Thoracic aorta (tissue), 2 donors: ENCODE measurements at regions not wholly inside any gene's neighbourhood (a gene's known extent, or its start where the extent isn't known, plus 50 kb on each side); places are given as distances from the start of the nearest gene placed in this dataset.

Experiments
- ATAC-seq: fragments of 150-250 bp; one replicate; pipeline ENCODE4 v1.8.0; 2017; ENCODE audit warnings: low read depth; ENCODE audit not compliant: insufficient number of reproducible peaks, low FRiP score
- DNase-seq: peaks from one replicate; pipeline ENCODE4 v3.0.0-alpha.2; 2020; ENCODE audit warnings: low spot score
- H3K27ac ChIP-seq, 2 donors: fragments of 200-600 bp; sonication (generic); 1 replicate in 1 of 2; 2 replicates in 1 of 2; pipeline ENCODE4 v1.5.1; 2016; ENCODE audit warnings: mild to moderate bottlenecking in 2 of 2, moderate library complexity in 2 of 2
- H3K27me3 ChIP-seq: fragments of 200-600 bp; sonication (generic); replicated peaks from 2 replicates; pipeline ENCODE4 v1.6.0; 2016; ENCODE audit warnings: mild to moderate bottlenecking; ENCODE audit not compliant: insufficient read depth
- H3K36me3 ChIP-seq: fragments of 200-600 bp; sonication (generic); one replicate; pipeline ENCODE4 v1.5.1; 2016
- H3K4me1 ChIP-seq, 2 donors: fragments of 200-600 bp; sonication (generic); 1 replicate in 1 of 2; 2 replicates in 1 of 2; pipeline versions ENCODE4 v1.5.1 to v1.6.0; 2016; ENCODE audit warnings: low read depth in 2 of 2, mild to moderate bottlenecking in 1 of 2; ENCODE audit not compliant: control insufficient read depth in 1 of 2
- H3K4me3 ChIP-seq: fragments of 200-600 bp; sonication (generic); 2 replicates; pipeline ENCODE4 v1.5.1; 2016; ENCODE audit warnings: mild to moderate bottlenecking
- H3K9me3 ChIP-seq: fragments of 200-600 bp; sonication (generic); 2 replicates; pipeline ENCODE4 v1.5.1; 2016
- CTCF ChIP-seq: fragments of 200-600 bp; sonication (generic); IDR thresholded peaks from one replicate; pipeline ENCODE4 v1.5.1; 2019; ENCODE audit warnings: antibody characterized with exemption

GRCh38 chr10:130998642-130999041, 312.9 kb downstream of the TCERG1L start:
- TF ChIP-seq CTCF: no peak
- Histone ChIP-seq H3K36me3 (no peaks in the 10 kb centered on the region), H3K9me3 (no peaks in the 10 kb centered on the region), H3K4me3 (no peak overlapping the region), H3K27me3 (no peaks in the 10 kb centered on the region), H3K27ac (no peak overlapping the region), H3K4me1 (no peaks in the 10 kb centered on the region)
- ATAC-seq (no peak), DNase-seq (no peak)

DNA sequence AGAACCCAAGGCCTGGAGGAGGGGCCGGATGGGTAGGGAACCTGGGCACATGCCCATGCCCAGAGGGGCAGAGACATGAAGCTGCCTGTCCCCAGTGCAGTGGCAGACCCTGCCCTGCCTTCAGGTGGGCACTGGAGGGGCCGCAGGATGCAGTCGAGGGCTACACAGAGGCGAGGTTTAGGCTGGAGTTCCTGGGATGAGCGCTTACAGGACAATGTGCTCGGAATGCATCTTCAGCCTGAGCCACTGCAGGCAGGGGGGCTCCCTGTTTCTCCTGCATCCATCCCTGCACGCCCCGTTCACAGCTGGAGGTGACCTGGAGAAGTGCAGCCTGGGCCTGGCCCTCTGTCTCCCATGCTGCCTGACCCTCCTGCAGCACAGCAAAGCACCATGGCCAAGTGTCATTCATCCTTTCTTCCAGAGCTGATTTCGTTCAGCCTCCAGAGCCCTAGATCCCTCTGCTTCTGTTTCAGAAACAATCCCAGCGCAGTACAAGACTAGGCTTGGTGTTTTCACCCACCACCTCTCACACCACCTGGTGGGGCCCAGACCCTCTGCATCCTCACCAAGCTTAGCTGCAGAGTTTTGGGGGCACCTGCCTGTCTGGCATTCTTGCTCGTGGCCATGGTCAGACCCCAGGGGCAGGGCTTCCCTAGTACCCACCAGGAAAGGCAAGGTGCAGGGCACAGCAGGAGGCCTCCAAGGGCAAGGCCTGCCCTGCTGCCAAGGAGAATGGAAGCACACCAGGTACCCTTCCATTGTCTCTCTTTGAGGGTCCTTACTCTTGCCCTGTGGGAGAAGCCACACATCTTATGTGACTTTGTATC, 311.9 kb downstream of the TCERG1L start:
- H3K36me3 ChIP-seq: no peaks in the 10 kb centered on the region
- ATAC-seq (no peak), DNase-seq (no peak)
- no peak overlapping the region for H3K27ac ChIP-seq
- H3K4me1 ChIP-seq: no peaks in the 10 kb centered on the region
- H3K4me3 ChIP-seq: no peak overlapping the region
- no peaks in the 10 kb centered on the region for H3K9me3 ChIP-seq
- no peaks in the 10 kb centered on the region for H3K27me3 ChIP-seq
- TF ChIP-seq CTCF: no peak

GRCh38 chr10:131000244-131000643, 311.3 kb downstream of the TCERG1L start:
- no peaks in the 10 kb centered on the region for H3K36me3 ChIP-seq
- TF ChIP-seq CTCF: no peak
- no peak overlapping the region for H3K4me3 ChIP-seq
- H3K27me3 ChIP-seq: no peaks in the 10 kb centered on the region
- no peaks in the 10 kb centered on the region for H3K9me3 ChIP-seq
- no peak for DNase-seq
- no peak for ATAC-seq
- no peaks in the 10 kb centered on the region for H3K4me1 ChIP-seq
- no peak overlapping the region for H3K27ac ChIP-seq

DNA sequence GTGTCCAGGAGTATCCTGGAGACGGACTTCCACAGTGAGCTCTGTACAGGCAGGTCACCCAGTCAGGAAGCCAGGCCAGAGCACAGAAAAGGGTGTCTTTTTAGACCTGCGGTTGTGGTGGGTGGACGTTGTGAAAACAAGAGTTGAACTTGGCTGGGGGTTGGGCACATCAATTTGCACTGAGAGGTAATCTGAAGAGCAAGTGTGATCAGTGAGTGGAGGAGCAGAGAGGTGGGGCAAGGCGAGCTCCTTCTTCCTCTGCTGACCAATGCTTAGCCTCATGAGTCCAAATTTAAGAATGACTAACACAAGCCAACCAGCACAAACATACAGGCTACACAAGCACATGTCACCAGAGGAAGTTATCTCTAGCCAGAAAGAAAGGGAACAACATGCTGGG, 310.8 kb downstream of the TCERG1L start:
- TF ChIP-seq CTCF: no peak
- ATAC-seq: no peak
- no peak overlapping the region for H3K27ac ChIP-seq

DNA sequence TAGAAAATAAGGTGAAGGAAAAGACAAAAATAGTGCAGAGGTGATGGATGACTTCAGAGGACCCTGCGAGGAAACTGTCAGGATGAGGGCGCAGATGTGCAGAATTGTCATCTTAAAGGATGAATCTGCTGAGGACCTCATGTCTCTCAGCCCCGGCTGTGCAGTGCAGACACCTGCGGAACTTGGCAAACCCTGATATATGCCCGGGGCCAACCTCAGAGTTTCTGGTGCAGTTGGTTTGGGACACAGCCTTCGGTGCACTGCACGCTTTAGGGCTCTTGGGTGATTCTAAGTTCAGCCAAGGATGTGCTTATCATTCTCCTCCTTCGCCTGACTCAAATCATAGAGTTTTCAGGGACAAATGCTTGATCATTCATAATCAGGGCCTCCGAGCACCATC, 310.1 kb downstream of the TCERG1L start:
- H3K4me1 ChIP-seq: no peaks in the 10 kb centered on the region
- DNase-seq: no peak
- H3K9me3 ChIP-seq: no peaks in the 10 kb centered on the region
- H3K4me3 ChIP-seq: no peak overlapping the region
- no peak for ATAC-seq
- no peak for TF ChIP-seq CTCF
- no peaks in the 10 kb centered on the region for H3K36me3 ChIP-seq
- no peaks in the 10 kb centered on the region for H3K27me3 ChIP-seq
- no peak overlapping the region for H3K27ac ChIP-seq

More for the DNA sequence above, 310.8 kb downstream of the TCERG1L start:
- Histone ChIP-seq H3K4me3 (no peak overlapping the region), H3K36me3 (no peaks in the 10 kb centered on the region), H3K9me3 (no peaks in the 10 kb centered on the region), H3K4me1 (no peaks in the 10 kb centered on the region), H3K27me3 (no peaks in the 10 kb centered on the region)
- DNase-seq: no peak
